Upper lobe of right lung (tissue), 1 donor: ENCODE measurements at regions not wholly inside any gene's neighbourhood (a gene's known extent, or its start where the extent isn't known, plus 50 kb on each side); places are given as distances from the start of the nearest gene placed in this dataset.

Experiments used
- ATAC-seq: fragments of 200-7000 bp; cut with Tn5 transposase; one replicate; pipeline ENCODE4 v1.9.1; 2020; ENCODE audit warnings: mild to moderate bottlenecking, moderate library complexity
- DNase-seq: peaks from one replicate; pipeline ENCODE4 v3.0.0-alpha.2; 2020
- H3K27ac ChIP-seq: fragments of 200-600 bp; one replicate; pipeline ENCODE4 v1.8.0; 2022
- H3K27me3 ChIP-seq: fragments of 200-600 bp; one replicate; pipeline ENCODE4 v1.8.0; 2022; ENCODE audit warnings: mild to moderate bottlenecking
- H3K36me3 ChIP-seq: fragments of 200-600 bp; one replicate; pipeline ENCODE4 v1.8.0; 2022
- H3K4me1 ChIP-seq: fragments of 200-600 bp; one replicate; pipeline ENCODE4 v1.8.0; 2022
- H3K4me3 ChIP-seq: fragments of 200-600 bp; one replicate; pipeline ENCODE4 v1.8.0; 2022; ENCODE audit warnings: mild to moderate bottlenecking
- H3K9me3 ChIP-seq: fragments of 200-600 bp; one replicate; pipeline ENCODE4 v1.8.0; 2022
- CTCF ChIP-seq: fragments of 200-600 bp; IDR thresholded peaks from one replicate; pipeline ENCODE4 v1.8.0; 2022; ENCODE audit warnings: antibody characterized with exemption
- intact Hi-C: fragments of 100-400 bp; cut with DNase I; formaldehyde crosslinking; loops from one replicate; pipeline ENCODE4 v1.11.0; 2022
- donor health status: DM: no; HTN: yes; CAD: no; lungs with severe emphysema.

GRCh38 chr20:57948180-57948955 is 238.6 kb upstream of the PMEPA1 start:
- intact Hi-C loops, result no loop called here
- no peak for TF ChIP-seq CTCF

GRCh38 chr20:57947421-57948179 is 237.8 kb upstream of the PMEPA1 start:
- no peak for TF ChIP-seq CTCF
- Histone ChIP-seq H3K36me3 (no peaks in the 10 kb centered on the region), H3K27me3 (no peaks in the 10 kb centered on the region), H3K27ac (no peak overlapping the region), H3K4me1 (no peaks in the 10 kb centered on the region), H3K9me3 (no peaks in the 10 kb centered on the region), H3K4me3 (no peak overlapping the region)
- DNase-seq (no peak), ATAC-seq (no peak)
- intact Hi-C loops, result no loop called here

More at GRCh38 chr20:57948180-57948955, 238.6 kb upstream of the PMEPA1 start:
- Histone ChIP-seq H3K27ac (no peak overlapping the region), H3K4me3 (no peak overlapping the region), H3K9me3 (no peaks in the 10 kb centered on the region), H3K4me1 (no peaks in the 10 kb centered on the region), H3K27me3 (no peaks in the 10 kb centered on the region), H3K36me3 (no peaks in the 10 kb centered on the region)
- DNase-seq (no peak), ATAC-seq (no peak)

- Histone ChIP-seq H3K27me3 (no peaks in the 10 kb centered on the region), H3K4me1 (no peaks in the 10 kb centered on the region), H3K4me3 (no peak overlapping the region), H3K27ac (no peak overlapping the region), H3K36me3 (no peaks in the 10 kb centered on the region), H3K9me3 (no peaks in the 10 kb centered on the region)
- ATAC-seq (no peak), DNase-seq (no peak)
- intact Hi-C loops, result no loop called here
- TF ChIP-seq CTCF, result no peak
Observed at GRCh38 chr20:57946559-57947315, 236.9 kb upstream of the PMEPA1 start.

- ATAC-seq, result no peak
- H3K36me3 ChIP-seq, result no peaks in the 10 kb centered on the region
Observed at GRCh38 chr20:57944988-57945387, 235.2 kb upstream of the PMEPA1 start.

GRCh38 chr20:57943950-57944349 is 234.1 kb upstream of the PMEPA1 start:
- H3K27ac ChIP-seq, result no peak overlapping the region
- H3K4me3 ChIP-seq, result no peak overlapping the region
- intact Hi-C loops, result no loop called here
- ATAC-seq (no peak), DNase-seq (no peak)
- H3K4me1 ChIP-seq, result no peaks in the 10 kb centered on the region
- H3K36me3 ChIP-seq, result no peaks in the 10 kb centered on the region
- TF ChIP-seq CTCF, result no peak
- H3K9me3 ChIP-seq, result no peaks in the 10 kb centered on the region
- H3K27me3 ChIP-seq, result no peaks in the 10 kb centered on the region

More at GRCh38 chr20:57944988-57945387, 235.2 kb upstream of the PMEPA1 start:
- Histone ChIP-seq H3K27me3 (no peaks in the 10 kb centered on the region), H3K4me1 (no peaks in the 10 kb centered on the region), H3K4me3 (no peak overlapping the region), H3K9me3 (no peaks in the 10 kb centered on the region), H3K27ac (no peak overlapping the region)
- DNase-seq, result no peak
- intact Hi-C loops, result no loop called here
- no peak for TF ChIP-seq CTCF
